IMR-90 (cell line): ENCODE measurements at regions not wholly inside any gene's neighbourhood (a gene's known extent, or its start where the extent isn't known, plus 50 kb on each side); places are given as distances from the start of the nearest gene placed in this dataset.

Experiments used
- ATAC-seq: fragments of 200-7000 bp; cut with Tn5 transposase; 2 replicates; pipeline ENCODE4 v1.9.1; 2020; ENCODE audit warnings: low read depth, mild to moderate bottlenecking, moderate library complexity
- BruUV-seq: library from RNA; stranded (reverse); fragments of 400-500 nt; replicated peaks from 2 replicates; lab custom pipeline; 2021; lab: Mats Ljungman, UMichigan
- CTCF ChIA-PET: fragments of 300-600 bp; formaldehyde crosslinking; extraction: SDS; loops from one replicate; lab custom pipeline; 2021; ENCODE audit warnings: antibody characterized with exemption; lab: Yijun Ruan, JAX
- POLR2A ChIA-PET: fragments of 300-600 bp; sonication (Branson Sonifier 250); formaldehyde crosslinking; loops from one replicate; lab custom pipeline; 2022; ENCODE audit warnings: antibody characterized with exemption; ENCODE audit not compliant: unreplicated experiment; lab: Charles Lee
- DNase-seq: peaks from one replicate; pipeline ENCODE4 v3.0.0; 2013
- H2AFZ ChIP-seq: replicated peaks from 2 replicates; pipeline ENCODE3; 2013; ENCODE audit warnings: low read length, mild to moderate bottlenecking; ENCODE audit not compliant: poor library complexity
- H2AK5ac ChIP-seq: 2 replicates; pipeline ENCODE4 v1.6.1; 2013; ENCODE audit warnings: low read depth, low read length, inconsistent platforms
- H2AK9ac ChIP-seq: replicated peaks from 2 replicates; pipeline ENCODE3; 2013; ENCODE audit warnings: mild to moderate bottlenecking, low read depth, low read length, moderate library complexity; ENCODE audit not compliant: poor library complexity
- H2BK120ac ChIP-seq: 2 replicates; pipeline ENCODE4 v1.6.1; 2013; ENCODE audit warnings: low read depth, low read length, inconsistent platforms
- H2BK15ac ChIP-seq: 3 replicates; pipeline ENCODE4 v1.6.1; 2013; ENCODE audit warnings: low read depth, low read length, inconsistent platforms
- H2BK20ac ChIP-seq: 2 replicates; pipeline ENCODE4 v1.6.1; 2013; ENCODE audit warnings: low read depth, mild to moderate bottlenecking, inconsistent platforms, low read length, moderate library complexity
- H2BK5ac ChIP-seq: 2 replicates; pipeline ENCODE4 v1.6.1; 2013; ENCODE audit warnings: mild to moderate bottlenecking, low read depth, low read length, inconsistent platforms; ENCODE audit not compliant: poor library complexity, severe bottlenecking
- H3K14ac ChIP-seq: replicated peaks from 2 replicates; pipeline ENCODE4 v1.6.1; 2013; ENCODE audit warnings: low read depth, low read length, inconsistent platforms
- H3K18ac ChIP-seq: 2 replicates; pipeline ENCODE4 v1.6.1; 2013; ENCODE audit warnings: low read depth, low read length, control low read depth
- H3K23ac ChIP-seq: 2 replicates; pipeline ENCODE4 v1.6.1; 2013; ENCODE audit warnings: low read depth, low read length, inconsistent platforms
- H3K27ac ChIP-seq: 2 replicates; pipeline ENCODE4 v1.5.1; 2013; ENCODE audit warnings: mild to moderate bottlenecking, control low read depth, low read length; ENCODE audit not compliant: insufficient read depth
- H3K27me3 ChIP-seq: 2 replicates; pipeline ENCODE4 v1.6.1; 2013; ENCODE audit warnings: low read length; ENCODE audit not compliant: control insufficient read depth, insufficient read depth
- H3K36me3 ChIP-seq: 2 replicates; pipeline ENCODE4 v1.6.1; 2013; ENCODE audit warnings: low read length, mixed read lengths; ENCODE audit not compliant: control insufficient read depth, insufficient read depth
- H3K4ac ChIP-seq: 2 replicates; pipeline ENCODE4 v1.6.1; 2013; ENCODE audit warnings: low read depth, low read length, inconsistent platforms
- H3K4me1 ChIP-seq: 2 replicates; pipeline ENCODE4 v1.6.1; 2013; ENCODE audit warnings: low read length, mixed read lengths; ENCODE audit not compliant: control insufficient read depth, insufficient read depth
- H3K4me2 ChIP-seq: 2 replicates; pipeline ENCODE4 v1.6.1; 2013; ENCODE audit warnings: low read depth, mild to moderate bottlenecking, control low read depth, low read length, moderate library complexity
- H3K4me3 ChIP-seq: 2 replicates; pipeline ENCODE4 v1.5.1; 2013; ENCODE audit warnings: low read depth, mild to moderate bottlenecking, control low read depth, low read length, moderate library complexity; ENCODE audit not compliant: insufficient read depth
- H3K56ac ChIP-seq: 2 replicates; pipeline ENCODE4 v1.6.1; 2013; ENCODE audit warnings: low read length, inconsistent platforms; ENCODE audit not compliant: insufficient read depth; ENCODE audit errors: extremely low read depth
- H3K79me1 ChIP-seq, 2 experiments: 2 replicates each; pipeline ENCODE4 v1.6.1; 2013; ENCODE audit warnings: low read length in 2 of 2, inconsistent platforms in 1 of 2, low read depth in 1 of 2
- H3K9ac ChIP-seq: 2 replicates; pipeline ENCODE4 v1.6.1; 2013; ENCODE audit warnings: low read depth, low read length, control low read depth
- H3K9me1 ChIP-seq: 2 replicates; pipeline ENCODE4 v1.6.1; 2013; ENCODE audit warnings: low read length, inconsistent platforms; ENCODE audit not compliant: insufficient read depth
- H3K9me3 ChIP-seq: 2 replicates; pipeline ENCODE4 v1.6.1; 2013; ENCODE audit warnings: low read length; ENCODE audit not compliant: control insufficient read depth, insufficient read depth
- H4K20me1 ChIP-seq: 2 replicates; pipeline ENCODE4 v1.6.1; 2013; ENCODE audit warnings: low read length, inconsistent platforms; ENCODE audit not compliant: insufficient read depth
- H4K5ac ChIP-seq: 2 replicates; pipeline ENCODE4 v1.6.1; 2013; ENCODE audit warnings: mild to moderate bottlenecking, low read depth, low read length, control low read depth
- H4K8ac ChIP-seq, 2 experiments: 2 replicates each; pipeline ENCODE4 v1.6.1; 2013; ENCODE audit warnings: low read depth in 2 of 2, low read length in 2 of 2, control low read depth in 1 of 2, inconsistent platforms in 1 of 2
- H4K91ac ChIP-seq: 2 replicates; pipeline ENCODE4 v1.6.1; 2013; ENCODE audit warnings: low read depth, low read length, inconsistent platforms; ENCODE audit not compliant: insufficient read depth
- BHLHE40 ChIP-seq: fragments of 150-350 bp; IDR thresholded peaks from 2 replicates; pipeline ENCODE4 v1.6.1; 2016; ENCODE audit warnings: mild to moderate bottlenecking, low read depth, low read length
- CEBPB ChIP-seq: IDR thresholded peaks from 2 replicates; pipeline ENCODE4 v1.6.1; 2012; ENCODE audit warnings: low read depth, low read length, improper control_type of control experiment
- CHD1 ChIP-seq: IDR thresholded peaks from 2 replicates; pipeline ENCODE4 v1.6.1; 2012; ENCODE audit warnings: low read depth, low read length, improper control_type of control experiment
- FOS ChIP-seq: fragments of 150-350 bp; IDR thresholded peaks from 2 replicates; pipeline ENCODE4 v1.6.1; 2016; ENCODE audit warnings: low read depth, low read length
- MAFK ChIP-seq: IDR thresholded peaks from 2 replicates; pipeline ENCODE4 v1.6.1; 2012; ENCODE audit warnings: low read depth, low read length, improper control_type of control experiment
- MAZ ChIP-seq: IDR thresholded peaks from 2 replicates; pipeline ENCODE4 v1.6.1; 2012; ENCODE audit warnings: low read depth, mild to moderate bottlenecking, low read length, improper control_type of control experiment, moderate library complexity, borderline replicate concordance
- MXI1 ChIP-seq: IDR thresholded peaks from 2 replicates; pipeline ENCODE4 v1.6.1; 2012; ENCODE audit warnings: low read depth, mild to moderate bottlenecking, low read length, moderate library complexity, borderline replicate concordance
- NFE2L2 ChIP-seq: fragments of 150-350 bp; IDR thresholded peaks from 2 replicates; pipeline ENCODE4 v1.6.1; 2016; ENCODE audit warnings: low read depth, mild to moderate bottlenecking, low read length
- POLR2A ChIP-seq: IDR thresholded peaks from 2 replicates; pipeline ENCODE4 v1.6.1; 2012; ENCODE audit warnings: mild to moderate bottlenecking, low read depth, low read length
- RAD21 ChIP-seq: IDR thresholded peaks from 2 replicates; pipeline ENCODE4 v1.6.1; 2012; ENCODE audit warnings: low read length, improper control_type of control experiment
- RCOR1 ChIP-seq: IDR thresholded peaks from 2 replicates; pipeline ENCODE4 v1.6.1; 2012; ENCODE audit warnings: mild to moderate bottlenecking, low read length, improper control_type of control experiment; ENCODE audit not compliant: insufficient replicate concordance
- RFX5 ChIP-seq: IDR thresholded peaks from 2 replicates; pipeline ENCODE4 v1.8.0; 2012; ENCODE audit warnings: low read depth, mild to moderate bottlenecking, low read length, moderate library complexity
- SMC3 ChIP-seq: fragments of 150-350 bp; IDR thresholded peaks from 2 replicates; pipeline ENCODE4 v1.6.1; 2016; ENCODE audit warnings: low read depth, mild to moderate bottlenecking, antibody characterized with exemption, low read length, moderate library complexity
- WGBS, 2 experiments: methylation state at CpG; one replicate each; pipeline versions ENCODE4 v1.1.5 to v1.1.7; 2013; ENCODE audit warnings: missing lambda C conversion rate in 2 of 2; ENCODE audit not compliant: insufficient read length in 1 of 2; ENCODE audit errors: extremely low coverage in 2 of 2; 5-methylcytosine and 5-hydroxymethylcytosine counted together
- dilution Hi-C: fragments of 300-500 bp; cut with HindIII; formaldehyde crosslinking; loops from one replicate; pipeline ENCODE4 v1.14.3; 2018; ENCODE audit warnings: low sequenced_read_pairs; ENCODE audit not compliant: unreplicated experiment
- in situ Hi-C: fragments of 300-500 bp; cut with MboI; formaldehyde crosslinking; loops from 3 replicates; pipeline ENCODE4 v1.14.3; 2019; ENCODE audit warnings: low sequenced_read_pairs, inconsistent platforms, mixed read lengths
- intact Hi-C: fragments of 100-400 bp; cut with micrococcal nuclease; formaldehyde crosslinking; loops from 2 replicates; pipeline ENCODE4 v1.10.0; 2022
- TF ChIP-seq, protein P1 (sequence below): fragments of 150-350 bp; IDR thresholded peaks from 2 replicates; pipeline ENCODE4 v1.6.1; 2017; ENCODE audit warnings: mild to moderate bottlenecking, antibody characterized with exemption, low read length, low read depth
- TF ChIP-seq, protein P2 (sequence below): conservative IDR thresholded peaks from 2 replicates; pipeline ENCODE4 v1.5.1; 2012; ENCODE audit warnings: mild to moderate bottlenecking, low read depth, low read length, improper control_type of control experiment
- TF ChIP-seq, protein P3 (sequence below): fragments of 150-350 bp; IDR thresholded peaks from 2 replicates; pipeline ENCODE4 v1.6.1; 2016; ENCODE audit warnings: low read depth, mild to moderate bottlenecking, low read length, moderate library complexity, borderline replicate concordance

GRCh38 chr4:35604252-35604651, 640.1 kb downstream of the ARAP2 start:
- no CpG with 5 or more reads among the region's 3 CpGs for WGBS, 2 experiments
- Histone ChIP-seq H3K36me3 (no peaks in the 10 kb centered on the region), H4K91ac (no peak overlapping the region), H3K14ac (no peak overlapping the region), H3K9ac (no peak overlapping the region), H3K4me3 (no peak overlapping the region), H4K20me1 (no peaks in the 10 kb centered on the region), H4K5ac (no peak overlapping the region), H3K23ac (no peak overlapping the region), H3K4me2 (no peak overlapping the region), H2AFZ (no peak overlapping the region), H2BK15ac (no peak overlapping the region), H2AK9ac (no peak overlapping the region), H2AK5ac (no peak overlapping the region), H3K27ac (no peak overlapping the region), H2BK20ac (no peak overlapping the region), H3K9me1 (no peaks in the 10 kb centered on the region), H3K56ac (no peak overlapping the region), H2BK5ac (no peak overlapping the region), H3K27me3 (no peaks in the 10 kb centered on the region), H3K4ac (no peak overlapping the region), H3K18ac (no peak overlapping the region), H3K9me3 (no peaks in the 10 kb centered on the region), H4K8ac (no peak overlapping the region), H2BK120ac (no peak overlapping the region), H3K79me1 (no peaks in the 10 kb centered on the region), H3K4me1 (no peaks in the 10 kb centered on the region)
- TF ChIP-seq, protein P1, sequence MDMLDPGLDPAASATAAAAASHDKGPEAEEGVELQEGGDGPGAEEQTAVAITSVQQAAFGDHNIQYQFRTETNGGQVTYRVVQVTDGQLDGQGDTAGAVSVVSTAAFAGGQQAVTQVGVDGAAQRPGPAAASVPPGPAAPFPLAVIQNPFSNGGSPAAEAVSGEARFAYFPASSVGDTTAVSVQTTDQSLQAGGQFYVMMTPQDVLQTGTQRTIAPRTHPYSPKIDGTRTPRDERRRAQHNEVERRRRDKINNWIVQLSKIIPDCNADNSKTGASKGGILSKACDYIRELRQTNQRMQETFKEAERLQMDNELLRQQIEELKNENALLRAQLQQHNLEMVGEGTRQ, result no peak
- TF ChIP-seq MXI1, result no peak
- no peak for TF ChIP-seq NFE2L2
- TF ChIP-seq FOS, result no peak
- TF ChIP-seq SMC3, result no peak
- TF ChIP-seq, protein P2, sequence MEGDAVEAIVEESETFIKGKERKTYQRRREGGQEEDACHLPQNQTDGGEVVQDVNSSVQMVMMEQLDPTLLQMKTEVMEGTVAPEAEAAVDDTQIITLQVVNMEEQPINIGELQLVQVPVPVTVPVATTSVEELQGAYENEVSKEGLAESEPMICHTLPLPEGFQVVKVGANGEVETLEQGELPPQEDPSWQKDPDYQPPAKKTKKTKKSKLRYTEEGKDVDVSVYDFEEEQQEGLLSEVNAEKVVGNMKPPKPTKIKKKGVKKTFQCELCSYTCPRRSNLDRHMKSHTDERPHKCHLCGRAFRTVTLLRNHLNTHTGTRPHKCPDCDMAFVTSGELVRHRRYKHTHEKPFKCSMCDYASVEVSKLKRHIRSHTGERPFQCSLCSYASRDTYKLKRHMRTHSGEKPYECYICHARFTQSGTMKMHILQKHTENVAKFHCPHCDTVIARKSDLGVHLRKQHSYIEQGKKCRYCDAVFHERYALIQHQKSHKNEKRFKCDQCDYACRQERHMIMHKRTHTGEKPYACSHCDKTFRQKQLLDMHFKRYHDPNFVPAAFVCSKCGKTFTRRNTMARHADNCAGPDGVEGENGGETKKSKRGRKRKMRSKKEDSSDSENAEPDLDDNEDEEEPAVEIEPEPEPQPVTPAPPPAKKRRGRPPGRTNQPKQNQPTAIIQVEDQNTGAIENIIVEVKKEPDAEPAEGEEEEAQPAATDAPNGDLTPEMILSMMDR, result no peak
- no peak for TF ChIP-seq BHLHE40
- TF ChIP-seq, protein P3, sequence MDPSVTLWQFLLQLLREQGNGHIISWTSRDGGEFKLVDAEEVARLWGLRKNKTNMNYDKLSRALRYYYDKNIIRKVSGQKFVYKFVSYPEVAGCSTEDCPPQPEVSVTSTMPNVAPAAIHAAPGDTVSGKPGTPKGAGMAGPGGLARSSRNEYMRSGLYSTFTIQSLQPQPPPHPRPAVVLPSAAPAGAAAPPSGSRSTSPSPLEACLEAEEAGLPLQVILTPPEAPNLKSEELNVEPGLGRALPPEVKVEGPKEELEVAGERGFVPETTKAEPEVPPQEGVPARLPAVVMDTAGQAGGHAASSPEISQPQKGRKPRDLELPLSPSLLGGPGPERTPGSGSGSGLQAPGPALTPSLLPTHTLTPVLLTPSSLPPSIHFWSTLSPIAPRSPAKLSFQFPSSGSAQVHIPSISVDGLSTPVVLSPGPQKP, result no peak
- TF ChIP-seq RFX5, result no peak
- TF ChIP-seq RCOR1, result no peak
- no peak for TF ChIP-seq MAZ
- no peak for TF ChIP-seq CEBPB
- TF ChIP-seq RAD21, result no peak
- TF ChIP-seq POLR2A, result no peak
- TF ChIP-seq CHD1, result no peak
- TF ChIP-seq MAFK, result no peak
- DNase-seq, result no peak
- dilution Hi-C loops, result no loop called here
- CTCF ChIA-PET, result no interaction called here
- intact Hi-C loops, result no loop called here
- no peak for ATAC-seq
- BruUV-seq, result no TSS peak
- POLR2A ChIA-PET, result no interaction called here
- in situ Hi-C loops, result no loop called here
